ENCODE measurements at regions not wholly inside any gene's neighbourhood (a gene's known extent, or its start where the extent isn't known, plus 50 kb on each side); places are given as distances from the start of the nearest gene placed in this dataset.
"Not testable (repeated sequence)": the region's sequence is repeated elsewhere in the genome, so short reads cannot be mapped to it uniquely, and the experiment has no call there.

DNA sequence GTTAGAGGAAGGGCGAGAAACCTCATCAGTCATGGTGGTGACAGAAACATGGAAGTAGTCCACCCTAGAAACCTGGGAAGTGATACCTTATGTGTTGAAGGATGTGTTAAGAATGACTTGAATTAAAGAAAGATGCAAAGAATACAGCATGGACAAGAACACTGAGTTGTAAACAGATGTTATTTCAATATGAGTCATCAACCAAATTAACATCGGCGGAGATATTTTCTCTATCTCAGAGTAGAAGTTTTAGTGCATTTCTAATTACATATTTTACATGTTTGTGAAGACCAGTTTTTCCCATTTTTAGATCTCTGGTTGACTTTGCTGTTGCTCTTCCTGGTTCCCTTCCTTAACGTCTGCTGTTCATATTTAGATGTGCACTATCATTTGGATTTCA is 268.8 kb upstream of the TBL1XR1 start (continued):
- TF ChIP-seq, protein P1, sequence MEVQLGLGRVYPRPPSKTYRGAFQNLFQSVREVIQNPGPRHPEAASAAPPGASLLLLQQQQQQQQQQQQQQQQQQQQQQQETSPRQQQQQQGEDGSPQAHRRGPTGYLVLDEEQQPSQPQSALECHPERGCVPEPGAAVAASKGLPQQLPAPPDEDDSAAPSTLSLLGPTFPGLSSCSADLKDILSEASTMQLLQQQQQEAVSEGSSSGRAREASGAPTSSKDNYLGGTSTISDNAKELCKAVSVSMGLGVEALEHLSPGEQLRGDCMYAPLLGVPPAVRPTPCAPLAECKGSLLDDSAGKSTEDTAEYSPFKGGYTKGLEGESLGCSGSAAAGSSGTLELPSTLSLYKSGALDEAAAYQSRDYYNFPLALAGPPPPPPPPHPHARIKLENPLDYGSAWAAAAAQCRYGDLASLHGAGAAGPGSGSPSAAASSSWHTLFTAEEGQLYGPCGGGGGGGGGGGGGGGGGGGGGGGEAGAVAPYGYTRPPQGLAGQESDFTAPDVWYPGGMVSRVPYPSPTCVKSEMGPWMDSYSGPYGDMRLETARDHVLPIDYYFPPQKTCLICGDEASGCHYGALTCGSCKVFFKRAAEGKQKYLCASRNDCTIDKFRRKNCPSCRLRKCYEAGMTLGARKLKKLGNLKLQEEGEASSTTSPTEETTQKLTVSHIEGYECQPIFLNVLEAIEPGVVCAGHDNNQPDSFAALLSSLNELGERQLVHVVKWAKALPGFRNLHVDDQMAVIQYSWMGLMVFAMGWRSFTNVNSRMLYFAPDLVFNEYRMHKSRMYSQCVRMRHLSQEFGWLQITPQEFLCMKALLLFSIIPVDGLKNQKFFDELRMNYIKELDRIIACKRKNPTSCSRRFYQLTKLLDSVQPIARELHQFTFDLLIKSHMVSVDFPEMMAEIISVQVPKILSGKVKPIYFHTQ (CRISPR knock-in tag; IDR thresholded peaks at IDR 0.05): no peak

DNA sequence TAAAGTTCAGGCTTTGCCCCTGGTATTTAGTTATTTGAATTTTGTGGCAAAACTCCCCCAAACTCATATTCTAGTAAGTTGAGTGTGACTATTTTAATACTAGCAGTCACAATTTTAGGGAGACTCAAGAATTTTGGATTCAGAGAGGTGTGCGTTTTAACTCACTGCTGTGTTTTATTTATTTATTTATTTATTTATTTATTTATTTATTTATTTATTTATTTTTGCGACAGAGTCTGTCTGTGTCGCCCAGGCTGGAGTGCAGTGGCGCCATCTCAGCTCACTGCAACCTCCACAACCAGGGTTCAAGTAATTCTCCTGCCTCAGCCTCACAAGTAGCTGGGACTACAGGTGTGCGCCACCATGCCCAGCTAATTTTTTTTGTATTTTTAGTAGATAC is 269.3 kb upstream of the TBL1XR1 start:
- DNase-seq (ENCODE audit: low spot score); H3K36me3 Mint-ChIP-seq; CTCF ChIA-PET; H3K4me3 Mint-ChIP-seq; ATAC-seq; H3K27ac Mint-ChIP-seq; H3K9me3 Mint-ChIP-seq; H3K27me3 Mint-ChIP-seq (ENCODE audit: low read depth): not testable (repeated sequence)
- POLR2A ChIA-PET: interaction anchor here (0.6 kb wide), 1 partner anchor 9 kb away, joined by 6 read pairs; no protein-coding TSS in a partner anchor
- H3K4me1 Mint-ChIP-seq: peaks cover 12% of the 10 kb centered on the region

DNA sequence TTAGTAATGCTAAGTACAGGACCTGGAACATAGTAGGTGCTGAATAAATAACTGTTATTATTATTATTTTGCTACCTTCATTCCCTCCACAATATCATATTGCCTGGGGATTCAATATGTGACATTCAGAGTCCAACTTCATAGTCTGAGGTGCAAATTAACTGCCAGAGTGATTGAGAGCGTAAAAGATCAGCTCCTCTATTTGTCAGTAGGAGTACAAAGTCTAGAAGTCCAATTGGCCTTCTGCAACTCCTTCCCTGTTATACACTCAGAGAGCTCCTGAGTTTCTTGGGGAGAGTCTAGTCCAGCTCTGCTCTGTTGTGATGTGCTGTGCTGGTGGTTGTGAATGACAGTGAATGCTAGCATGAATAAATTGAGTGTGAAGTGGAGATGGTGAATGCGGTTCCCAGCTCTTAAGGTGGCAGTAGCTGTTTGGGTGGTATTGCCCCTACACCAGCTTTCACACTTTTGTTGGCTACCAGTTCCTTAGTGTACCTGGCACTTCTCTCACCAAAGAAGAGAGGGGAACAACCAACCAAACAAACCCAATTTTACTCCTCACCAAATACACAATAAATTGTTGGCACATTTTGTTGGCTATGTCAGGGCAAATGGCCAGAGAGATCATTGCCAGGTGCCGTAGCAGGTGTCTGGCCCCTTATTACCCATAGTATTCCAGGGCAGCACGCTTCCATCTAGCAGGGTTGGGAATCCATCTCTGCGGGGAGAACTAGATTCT is 270.1 kb upstream of the TBL1XR1 start:
- POLR2A ChIA-PET: interaction anchor here (0.6 kb wide), 1 partner anchor 9 kb away, joined by 6 read pairs; no protein-coding TSS in a partner anchor
- ATAC-seq (no peak), DNase-seq (ENCODE audit: low spot score) (no peak)
- Mint-ChIP-seq H3K4me3 (no peak overlapping the region), H3K27ac (no peak overlapping the region), H3K9me3 (peaks cover 7% of the 10 kb centered on the region), H3K4me1 (peaks cover 12% of the 10 kb centered on the region), H3K36me3 (no peaks in the 10 kb centered on the region), H3K27me3 (ENCODE audit: low read depth) (no peaks in the 10 kb centered on the region)
- CTCF ChIA-PET: no interaction called here
- TF ChIP-seq, protein P2, sequence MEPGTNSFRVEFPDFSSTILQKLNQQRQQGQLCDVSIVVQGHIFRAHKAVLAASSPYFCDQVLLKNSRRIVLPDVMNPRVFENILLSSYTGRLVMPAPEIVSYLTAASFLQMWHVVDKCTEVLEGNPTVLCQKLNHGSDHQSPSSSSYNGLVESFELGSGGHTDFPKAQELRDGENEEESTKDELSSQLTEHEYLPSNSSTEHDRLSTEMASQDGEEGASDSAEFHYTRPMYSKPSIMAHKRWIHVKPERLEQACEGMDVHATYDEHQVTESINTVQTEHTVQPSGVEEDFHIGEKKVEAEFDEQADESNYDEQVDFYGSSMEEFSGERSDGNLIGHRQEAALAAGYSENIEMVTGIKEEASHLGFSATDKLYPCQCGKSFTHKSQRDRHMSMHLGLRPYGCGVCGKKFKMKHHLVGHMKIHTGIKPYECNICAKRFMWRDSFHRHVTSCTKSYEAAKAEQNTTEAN (CRISPR knock-in tag; IDR thresholded peaks at IDR 0.05): no peak
- TF ChIP-seq, protein P1 (CRISPR knock-in tag; IDR thresholded peaks at IDR 0.05): no peak

DNA sequence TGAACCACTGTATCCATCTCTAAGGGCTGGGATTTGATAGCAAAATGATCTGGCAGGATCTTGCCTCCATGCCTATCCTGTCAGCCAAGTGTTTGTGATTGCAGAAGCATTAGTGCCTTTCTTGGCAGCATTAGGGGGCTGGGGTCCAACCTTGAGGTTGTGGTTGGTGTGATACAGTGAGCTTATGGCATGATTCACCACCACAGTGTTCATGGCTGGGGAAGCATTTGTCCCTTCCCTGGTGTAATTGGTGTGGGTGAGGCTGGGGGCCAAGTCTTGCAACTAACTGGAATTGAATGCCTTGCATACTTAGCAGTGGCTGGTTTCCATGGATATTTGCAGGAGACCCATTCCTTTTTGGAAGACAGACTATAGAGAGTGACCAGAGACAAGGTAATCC is 271.0 kb upstream of the TBL1XR1 start:
- DNase-seq (ENCODE audit: low spot score) (no peak), ATAC-seq (no peak)
- Mint-ChIP-seq H3K4me1 (peaks cover 17% of the 10 kb centered on the region), H3K27ac (no peak overlapping the region), H3K4me3 (no peak overlapping the region), H3K9me3 (peaks cover 7% of the 10 kb centered on the region), H3K36me3 (no peaks in the 10 kb centered on the region), H3K27me3 (ENCODE audit: low read depth) (no peaks in the 10 kb centered on the region)
- TF ChIP-seq ZNF416 (CRISPR knock-in tag; IDR thresholded peaks at IDR 0.05): no peak
- TF ChIP-seq, protein P3, sequence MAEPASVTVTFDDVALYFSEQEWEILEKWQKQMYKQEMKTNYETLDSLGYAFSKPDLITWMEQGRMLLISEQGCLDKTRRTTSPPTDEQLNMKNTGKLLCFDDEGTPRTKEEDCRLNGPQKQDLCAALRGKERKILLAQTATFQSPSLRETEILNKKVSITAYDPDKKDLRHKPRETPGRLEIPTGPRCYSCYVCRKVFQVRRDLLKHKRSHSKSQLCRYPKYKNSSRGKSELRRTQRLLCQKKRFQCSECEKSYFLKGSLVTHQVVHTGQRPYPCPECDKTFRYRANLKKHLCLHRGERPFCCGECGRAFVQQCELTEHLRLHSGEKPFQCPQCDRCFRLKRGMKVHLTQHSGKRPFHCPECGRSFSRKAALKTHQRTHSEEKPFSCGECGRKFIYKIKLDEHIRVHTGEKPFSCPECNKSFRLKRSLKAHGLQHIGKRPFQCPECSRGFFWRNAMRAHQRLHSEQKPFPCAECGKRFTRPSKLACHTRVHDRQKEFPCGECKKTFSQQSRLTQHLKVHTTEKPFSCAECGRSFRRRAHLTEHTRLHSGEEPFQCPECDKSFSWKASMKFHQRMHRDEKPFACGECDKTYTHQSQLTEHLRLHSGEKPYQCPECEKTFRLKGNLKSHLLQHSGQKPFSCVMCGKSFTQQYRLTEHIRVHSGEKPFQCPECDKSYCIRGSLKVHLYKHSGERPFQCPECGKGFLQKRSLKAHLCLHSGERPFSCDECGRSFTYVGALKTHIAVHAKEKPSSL (CRISPR knock-in tag; conservative IDR thresholded peaks at IDR 0.05): no peak
- TF ChIP-seq, protein P4, sequence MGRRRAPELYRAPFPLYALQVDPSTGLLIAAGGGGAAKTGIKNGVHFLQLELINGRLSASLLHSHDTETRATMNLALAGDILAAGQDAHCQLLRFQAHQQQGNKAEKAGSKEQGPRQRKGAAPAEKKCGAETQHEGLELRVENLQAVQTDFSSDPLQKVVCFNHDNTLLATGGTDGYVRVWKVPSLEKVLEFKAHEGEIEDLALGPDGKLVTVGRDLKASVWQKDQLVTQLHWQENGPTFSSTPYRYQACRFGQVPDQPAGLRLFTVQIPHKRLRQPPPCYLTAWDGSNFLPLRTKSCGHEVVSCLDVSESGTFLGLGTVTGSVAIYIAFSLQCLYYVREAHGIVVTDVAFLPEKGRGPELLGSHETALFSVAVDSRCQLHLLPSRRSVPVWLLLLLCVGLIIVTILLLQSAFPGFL (CRISPR knock-in tag; IDR thresholded peaks at IDR 0.05; ENCODE audit: borderline replicate concordance): no peak
- TF ChIP-seq CBFB (CRISPR knock-in tag; IDR thresholded peaks at IDR 0.05; ENCODE audit: low read depth): no peak
- TF ChIP-seq, protein P1 (CRISPR knock-in tag; IDR thresholded peaks at IDR 0.05): no peak
- TF ChIP-seq GABPB1 (CRISPR knock-in tag; IDR thresholded peaks at IDR 0.05): no peak
- TF ChIP-seq JAZF1 (CRISPR knock-in tag; IDR thresholded peaks at IDR 0.05): no peak
- TF ChIP-seq TCF7 (CRISPR knock-in tag; IDR thresholded peaks at IDR 0.05; ENCODE audit: low read depth): no peak
- TF ChIP-seq, protein P5, sequence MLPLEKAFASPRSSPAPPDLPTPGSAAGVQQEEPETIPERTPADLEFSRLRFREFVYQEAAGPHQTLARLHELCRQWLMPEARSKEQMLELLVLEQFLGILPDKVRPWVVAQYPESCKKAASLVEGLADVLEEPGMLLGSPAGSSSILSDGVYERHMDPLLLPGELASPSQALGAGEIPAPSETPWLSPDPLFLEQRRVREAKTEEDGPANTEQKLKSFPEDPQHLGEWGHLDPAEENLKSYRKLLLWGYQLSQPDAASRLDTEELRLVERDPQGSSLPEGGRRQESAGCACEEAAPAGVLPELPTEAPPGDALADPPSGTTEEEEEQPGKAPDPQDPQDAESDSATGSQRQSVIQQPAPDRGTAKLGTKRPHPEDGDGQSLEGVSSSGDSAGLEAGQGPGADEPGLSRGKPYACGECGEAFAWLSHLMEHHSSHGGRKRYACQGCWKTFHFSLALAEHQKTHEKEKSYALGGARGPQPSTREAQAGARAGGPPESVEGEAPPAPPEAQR (CRISPR knock-in tag; IDR thresholded peaks at IDR 0.05): no peak
- ChIA-PET CTCF (no interaction called here), POLR2A (no interaction called here)
